ENCODE measurements at regions not wholly inside any gene's neighbourhood (a gene's known extent, or its start where the extent isn't known, plus 50 kb on each side); places are given as distances from the start of the nearest gene placed in this dataset.

DNA sequence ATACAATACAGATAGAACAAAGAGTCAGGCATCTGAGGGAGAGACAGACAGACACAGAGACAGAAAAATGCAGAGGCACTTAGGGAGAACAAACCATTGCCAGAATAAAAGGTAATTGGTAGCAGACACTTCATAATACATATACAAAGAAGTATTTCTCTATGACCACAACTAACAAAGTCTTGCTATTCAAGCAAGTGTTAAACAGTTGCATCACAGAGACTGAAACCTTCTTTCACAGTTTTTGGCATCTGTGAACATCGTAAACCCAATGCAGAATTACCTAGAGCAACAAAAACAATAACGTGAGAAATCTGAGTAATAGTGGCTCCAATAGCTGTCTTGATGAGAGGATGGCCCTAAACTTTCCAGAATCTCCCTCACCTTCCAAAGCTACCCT is 116.4 kb downstream of the BLID start:
- Histone ChIP-seq H2AFZ (ENCODE audit: low read depth, low read length) (no peak overlapping the region), H3K4me3 (ENCODE audit: low read length) (no peak overlapping the region)

DNA sequence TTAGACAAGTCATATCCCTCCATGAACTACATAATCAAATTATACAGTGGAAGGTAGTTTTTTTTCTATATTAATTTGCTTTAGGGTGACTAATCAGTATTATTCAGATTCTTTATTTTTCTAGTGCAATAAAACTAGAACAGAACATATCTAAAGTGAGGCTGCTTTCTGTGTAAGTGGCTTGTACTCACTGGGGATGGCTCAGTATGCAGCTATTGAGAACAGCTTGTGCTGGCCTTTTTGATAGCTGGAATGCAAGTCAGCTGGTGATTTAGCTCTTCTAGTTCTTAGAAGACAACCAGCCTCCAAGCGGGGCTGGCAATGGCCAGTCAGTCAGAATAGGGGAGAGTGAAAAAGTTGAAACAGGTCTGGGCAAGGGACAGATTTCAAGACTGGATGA is 119.4 kb downstream of the BLID start:
- TF ChIP-seq EP300 (conservative IDR thresholded peaks at IDR 0.05; ENCODE audit: poor library complexity, severe bottlenecking): no peak
- no peak for TF ChIP-seq RAD21 (conservative IDR thresholded peaks at IDR 0.05)
- TF ChIP-seq MXI1 (conservative IDR thresholded peaks at IDR 0.05; ENCODE audit: poor library complexity, severe bottlenecking): no peak
- no peak for TF ChIP-seq EZH2 (IDR thresholded peaks at IDR 0.05; ENCODE audit: borderline replicate concordance, insufficient read depth, low read length, poor library complexity, severe bottlenecking)
- TF ChIP-seq, protein P1, sequence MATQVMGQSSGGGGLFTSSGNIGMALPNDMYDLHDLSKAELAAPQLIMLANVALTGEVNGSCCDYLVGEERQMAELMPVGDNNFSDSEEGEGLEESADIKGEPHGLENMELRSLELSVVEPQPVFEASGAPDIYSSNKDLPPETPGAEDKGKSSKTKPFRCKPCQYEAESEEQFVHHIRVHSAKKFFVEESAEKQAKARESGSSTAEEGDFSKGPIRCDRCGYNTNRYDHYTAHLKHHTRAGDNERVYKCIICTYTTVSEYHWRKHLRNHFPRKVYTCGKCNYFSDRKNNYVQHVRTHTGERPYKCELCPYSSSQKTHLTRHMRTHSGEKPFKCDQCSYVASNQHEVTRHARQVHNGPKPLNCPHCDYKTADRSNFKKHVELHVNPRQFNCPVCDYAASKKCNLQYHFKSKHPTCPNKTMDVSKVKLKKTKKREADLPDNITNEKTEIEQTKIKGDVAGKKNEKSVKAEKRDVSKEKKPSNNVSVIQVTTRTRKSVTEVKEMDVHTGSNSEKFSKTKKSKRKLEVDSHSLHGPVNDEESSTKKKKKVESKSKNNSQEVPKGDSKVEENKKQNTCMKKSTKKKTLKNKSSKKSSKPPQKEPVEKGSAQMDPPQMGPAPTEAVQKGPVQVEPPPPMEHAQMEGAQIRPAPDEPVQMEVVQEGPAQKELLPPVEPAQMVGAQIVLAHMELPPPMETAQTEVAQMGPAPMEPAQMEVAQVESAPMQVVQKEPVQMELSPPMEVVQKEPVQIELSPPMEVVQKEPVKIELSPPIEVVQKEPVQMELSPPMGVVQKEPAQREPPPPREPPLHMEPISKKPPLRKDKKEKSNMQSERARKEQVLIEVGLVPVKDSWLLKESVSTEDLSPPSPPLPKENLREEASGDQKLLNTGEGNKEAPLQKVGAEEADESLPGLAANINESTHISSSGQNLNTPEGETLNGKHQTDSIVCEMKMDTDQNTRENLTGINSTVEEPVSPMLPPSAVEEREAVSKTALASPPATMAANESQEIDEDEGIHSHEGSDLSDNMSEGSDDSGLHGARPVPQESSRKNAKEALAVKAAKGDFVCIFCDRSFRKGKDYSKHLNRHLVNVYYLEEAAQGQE (IDR thresholded peaks at IDR 0.05; ENCODE audit: borderline replicate concordance): no peak
- no peak for TF ChIP-seq POLR2AphosphoS5 (IDR thresholded peaks at IDR 0.05)
- TF ChIP-seq, protein P2, sequence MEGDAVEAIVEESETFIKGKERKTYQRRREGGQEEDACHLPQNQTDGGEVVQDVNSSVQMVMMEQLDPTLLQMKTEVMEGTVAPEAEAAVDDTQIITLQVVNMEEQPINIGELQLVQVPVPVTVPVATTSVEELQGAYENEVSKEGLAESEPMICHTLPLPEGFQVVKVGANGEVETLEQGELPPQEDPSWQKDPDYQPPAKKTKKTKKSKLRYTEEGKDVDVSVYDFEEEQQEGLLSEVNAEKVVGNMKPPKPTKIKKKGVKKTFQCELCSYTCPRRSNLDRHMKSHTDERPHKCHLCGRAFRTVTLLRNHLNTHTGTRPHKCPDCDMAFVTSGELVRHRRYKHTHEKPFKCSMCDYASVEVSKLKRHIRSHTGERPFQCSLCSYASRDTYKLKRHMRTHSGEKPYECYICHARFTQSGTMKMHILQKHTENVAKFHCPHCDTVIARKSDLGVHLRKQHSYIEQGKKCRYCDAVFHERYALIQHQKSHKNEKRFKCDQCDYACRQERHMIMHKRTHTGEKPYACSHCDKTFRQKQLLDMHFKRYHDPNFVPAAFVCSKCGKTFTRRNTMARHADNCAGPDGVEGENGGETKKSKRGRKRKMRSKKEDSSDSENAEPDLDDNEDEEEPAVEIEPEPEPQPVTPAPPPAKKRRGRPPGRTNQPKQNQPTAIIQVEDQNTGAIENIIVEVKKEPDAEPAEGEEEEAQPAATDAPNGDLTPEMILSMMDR (IDR thresholded peaks at IDR 0.05; ENCODE audit: poor library complexity, severe bottlenecking): no peak
- no peak for TF ChIP-seq SMC3 (conservative IDR thresholded peaks at IDR 0.05; ENCODE audit: poor library complexity)
- no peak for TF ChIP-seq TAF1 (IDR thresholded peaks at IDR 0.05; ENCODE audit: low read depth)
- no peak overlapping the region for H3K9ac ChIP-seq (ENCODE audit: low read length)
- H3K4me2 ChIP-seq (ENCODE audit: low read length): no peak overlapping the region
- H3K27me3 ChIP-seq (ENCODE audit: insufficient read depth, low read depth, low read length): no peaks in the 10 kb centered on the region
- H3K4me3 ChIP-seq (ENCODE audit: low read length): no peak overlapping the region
- H3K9me2 ChIP-seq (ENCODE audit: insufficient read depth, low read length): no peaks in the 10 kb centered on the region
- no peaks in the 10 kb centered on the region for H3K79me2 ChIP-seq (replicated peaks; ENCODE audit: insufficient read depth, low read length)
- H3K36me3 ChIP-seq (ENCODE audit: insufficient read depth, low read length): no peaks in the 10 kb centered on the region
- H3K9me3 ChIP-seq (ENCODE audit: low read length): no peaks in the 10 kb centered on the region
- H4K20me1 ChIP-seq (ENCODE audit: insufficient read depth): no peaks in the 10 kb centered on the region
- no peaks in the 10 kb centered on the region for H3F3A ChIP-seq (ENCODE audit: insufficient read depth, low read length, poor library complexity, severe bottlenecking)
- H2AFZ ChIP-seq (ENCODE audit: low read depth, low read length): no peak overlapping the region
- no peak overlapping the region for H3K27ac ChIP-seq (ENCODE audit: low read length)

More for the DNA sequence above, 116.4 kb downstream of the BLID start:
- no peak overlapping the region for H3K9ac ChIP-seq (ENCODE audit: low read length)
- H3K9me2 ChIP-seq (ENCODE audit: insufficient read depth, low read length): no peaks in the 10 kb centered on the region
- no peaks in the 10 kb centered on the region for H3K79me2 ChIP-seq (replicated peaks; ENCODE audit: insufficient read depth, low read length)
- TF ChIP-seq EP300 (conservative IDR thresholded peaks at IDR 0.05; ENCODE audit: poor library complexity, severe bottlenecking): no peak
- no peak for TF ChIP-seq TAF1 (IDR thresholded peaks at IDR 0.05; ENCODE audit: low read depth)
- TF ChIP-seq RAD21 (conservative IDR thresholded peaks at IDR 0.05): no peak
- TF ChIP-seq MXI1 (conservative IDR thresholded peaks at IDR 0.05; ENCODE audit: poor library complexity, severe bottlenecking): no peak
- no peak for TF ChIP-seq POLR2AphosphoS5 (IDR thresholded peaks at IDR 0.05)
- no peak for TF ChIP-seq SMC3 (conservative IDR thresholded peaks at IDR 0.05; ENCODE audit: poor library complexity)
- no peak for TF ChIP-seq EZH2 (IDR thresholded peaks at IDR 0.05; ENCODE audit: borderline replicate concordance, insufficient read depth, low read length, poor library complexity, severe bottlenecking)
- no peaks in the 10 kb centered on the region for H4K20me1 ChIP-seq (ENCODE audit: insufficient read depth)
- no peaks in the 10 kb centered on the region for H3K27me3 ChIP-seq (ENCODE audit: insufficient read depth, low read depth, low read length)
- no peak overlapping the region for H3K4me2 ChIP-seq (ENCODE audit: low read length)
- H3F3A ChIP-seq (ENCODE audit: insufficient read depth, low read length, poor library complexity, severe bottlenecking): no peaks in the 10 kb centered on the region
- no peaks in the 10 kb centered on the region for H3K36me3 ChIP-seq (ENCODE audit: insufficient read depth, low read length)
- H3K27ac ChIP-seq (ENCODE audit: low read length): no peak overlapping the region
- no peaks in the 10 kb centered on the region for H3K9me3 ChIP-seq (ENCODE audit: low read length)

Data from neural cell (in vitro differentiated cells).